AG04450 (cell line): ENCODE measurements at regions not wholly inside any gene's neighbourhood (a gene's known extent, or its start where the extent isn't known, plus 50 kb on each side); places are given as distances from the start of the nearest gene placed in this dataset.
"Not testable (repeated sequence)": the region's sequence is repeated elsewhere in the genome, so short reads cannot be mapped to it uniquely, and the experiment has no call there.

Experiments used
- CTCF ChIA-PET: fragments of 300-600, 350-600 bp; formaldehyde crosslinking; extraction: SDS; loops from one replicate; lab custom pipeline; 2022; ENCODE audit warnings: antibody characterized with exemption, inconsistent platforms; lab: Charles Lee
- POLR2A ChIA-PET: fragments of 350-600 bp; formaldehyde crosslinking; extraction: SDS; loops from one replicate; lab custom pipeline; 2021; ENCODE audit warnings: antibody characterized with exemption, inconsistent platforms; lab: Yijun Ruan, JAX
- DNase-seq: peaks from one replicate; pipeline ENCODE4 v3.0.0-alpha.2; 2011; ENCODE audit warnings: low read depth, low spot score
- H3K27ac ChIP-seq: one replicate; pipeline ENCODE4 v1.5.1; 2012; ENCODE audit warnings: low read depth, low read length, control low read depth
- H3K27me3 ChIP-seq: one replicate; pipeline ENCODE4 v1.6.0; 2012; ENCODE audit warnings: low read length; ENCODE audit not compliant: control insufficient read depth, insufficient read depth
- H3K4me3 ChIP-seq: 2 replicates; pipeline ENCODE4 v1.5.1; 2011; ENCODE audit warnings: mild to moderate bottlenecking, low read depth, low read length, control low read depth
- H3K9me3 ChIP-seq: 2 replicates; pipeline ENCODE4 v1.5.1; 2012; ENCODE audit warnings: low read length; ENCODE audit not compliant: control insufficient read depth, insufficient read depth
- TF ChIP-seq, protein P1 (sequence below): IDR thresholded peaks from 2 replicates; pipeline ENCODE4 v1.5.1; 2011; ENCODE audit warnings: low read depth, low read length, control low read depth, inconsistent platforms

DNA sequence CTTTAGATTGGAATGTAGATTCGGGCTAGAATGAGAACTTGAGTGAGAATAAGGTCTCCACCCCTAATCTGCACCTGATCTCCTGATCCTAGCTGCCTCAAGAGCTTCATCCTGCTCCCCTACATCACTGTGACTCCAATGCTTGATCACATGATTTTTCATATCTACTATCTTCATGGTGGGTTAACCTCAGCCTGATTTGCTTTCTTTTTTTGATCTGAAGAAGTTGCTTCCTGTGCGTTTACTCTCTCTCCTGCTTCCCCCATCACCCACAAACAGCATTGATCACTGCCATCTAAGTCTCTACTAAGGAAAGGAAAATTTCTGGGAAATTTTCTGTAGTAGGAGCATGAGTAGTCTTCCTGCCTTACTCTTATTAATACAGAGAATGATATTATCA lies 1542.1 kb upstream of the SLC10A2 start:
- TF ChIP-seq, protein P1, sequence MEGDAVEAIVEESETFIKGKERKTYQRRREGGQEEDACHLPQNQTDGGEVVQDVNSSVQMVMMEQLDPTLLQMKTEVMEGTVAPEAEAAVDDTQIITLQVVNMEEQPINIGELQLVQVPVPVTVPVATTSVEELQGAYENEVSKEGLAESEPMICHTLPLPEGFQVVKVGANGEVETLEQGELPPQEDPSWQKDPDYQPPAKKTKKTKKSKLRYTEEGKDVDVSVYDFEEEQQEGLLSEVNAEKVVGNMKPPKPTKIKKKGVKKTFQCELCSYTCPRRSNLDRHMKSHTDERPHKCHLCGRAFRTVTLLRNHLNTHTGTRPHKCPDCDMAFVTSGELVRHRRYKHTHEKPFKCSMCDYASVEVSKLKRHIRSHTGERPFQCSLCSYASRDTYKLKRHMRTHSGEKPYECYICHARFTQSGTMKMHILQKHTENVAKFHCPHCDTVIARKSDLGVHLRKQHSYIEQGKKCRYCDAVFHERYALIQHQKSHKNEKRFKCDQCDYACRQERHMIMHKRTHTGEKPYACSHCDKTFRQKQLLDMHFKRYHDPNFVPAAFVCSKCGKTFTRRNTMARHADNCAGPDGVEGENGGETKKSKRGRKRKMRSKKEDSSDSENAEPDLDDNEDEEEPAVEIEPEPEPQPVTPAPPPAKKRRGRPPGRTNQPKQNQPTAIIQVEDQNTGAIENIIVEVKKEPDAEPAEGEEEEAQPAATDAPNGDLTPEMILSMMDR: no peak
- CTCF ChIA-PET: no interaction called here
- POLR2A ChIA-PET: no interaction called here

DNA sequence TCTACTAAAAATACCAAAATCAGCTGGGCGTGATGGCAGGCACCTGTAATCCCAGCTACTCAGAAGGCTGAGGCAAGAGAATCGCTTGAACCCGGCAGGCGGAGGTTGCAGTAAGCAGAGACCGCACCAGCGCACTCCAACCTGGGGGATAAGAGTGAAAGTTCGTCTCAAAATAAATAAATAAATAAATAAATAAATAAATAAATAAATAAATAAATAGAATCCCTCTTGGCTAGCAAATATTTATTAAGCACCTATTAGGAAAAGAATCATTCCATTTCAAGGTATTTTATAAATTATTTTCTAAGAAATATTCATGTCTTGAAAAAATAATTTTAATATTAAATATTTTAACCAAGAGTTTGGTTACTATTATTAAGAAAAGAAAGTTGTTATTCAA lies 1539.2 kb upstream of the SLC10A2 start:
- H3K27me3 ChIP-seq, H3K27ac ChIP-seq, H3K4me3 ChIP-seq, DNase-seq, POLR2A ChIA-PET, H3K9me3 ChIP-seq, CTCF ChIA-PET: not testable (repeated sequence)

More for the DNA sequence above, 1542.1 kb upstream of the SLC10A2 start:
- no peak for DNase-seq
- Histone ChIP-seq H3K4me3 (no peak overlapping the region), H3K27me3 (no peaks in the 10 kb centered on the region), H3K9me3 (no peaks in the 10 kb centered on the region), H3K27ac (no peak overlapping the region)

DNA sequence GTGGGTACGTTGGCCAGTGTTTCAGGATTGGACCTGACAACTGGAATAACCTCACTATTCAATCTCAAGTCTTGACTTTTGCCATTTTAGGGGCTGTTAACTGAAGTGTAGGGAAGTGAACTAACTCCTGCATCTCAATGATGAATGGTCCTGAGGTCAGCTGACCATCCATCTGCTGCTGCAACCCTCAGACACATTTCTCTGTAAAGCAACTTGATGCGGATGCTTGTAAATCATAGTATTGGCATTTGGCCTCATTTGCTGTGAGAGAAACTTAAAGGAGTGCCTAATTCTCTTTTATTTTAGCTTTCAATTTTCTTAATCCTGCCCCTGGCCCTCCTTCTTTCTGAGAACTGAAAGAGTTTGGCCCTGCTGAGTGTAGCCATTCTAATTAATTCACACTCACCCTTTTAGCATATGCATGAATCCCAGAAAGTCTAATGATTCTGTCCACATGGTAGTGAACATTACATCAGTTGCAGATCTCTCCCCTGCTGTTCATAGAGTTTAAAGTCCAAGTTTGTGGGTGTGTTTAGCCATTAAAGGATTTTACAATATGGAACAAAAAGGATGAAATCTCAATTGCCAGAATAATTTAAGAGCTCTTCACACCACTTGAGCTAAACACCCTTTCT lies 1531.4 kb upstream of the SLC10A2 start:
- TF ChIP-seq, protein P1: no peak
- CTCF ChIA-PET: no interaction called here
- Histone ChIP-seq H3K9me3 (no peaks in the 10 kb centered on the region), H3K27me3 (no peaks in the 10 kb centered on the region), H3K4me3 (no peak overlapping the region), H3K27ac (no peak overlapping the region)
- POLR2A ChIA-PET: no interaction called here
- no peak for DNase-seq

DNA sequence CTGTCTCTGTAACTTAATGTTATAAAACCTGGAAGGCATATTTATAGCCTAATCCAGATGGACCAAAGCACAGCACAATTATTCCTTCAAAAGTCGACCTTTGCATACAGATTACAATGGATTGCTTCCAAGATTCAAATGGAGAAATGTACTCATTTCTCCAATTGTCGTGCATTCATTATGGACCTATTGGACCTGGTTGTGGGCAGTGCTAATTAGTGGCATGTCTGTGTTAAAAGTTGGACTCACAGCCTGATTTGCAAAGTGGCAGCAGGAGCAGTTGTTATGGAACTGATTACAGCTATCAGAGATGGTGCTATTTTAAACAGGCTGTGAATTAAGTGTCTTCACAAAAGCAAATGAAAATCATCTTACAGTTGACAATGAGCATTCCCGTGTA lies 1529.3 kb upstream of the SLC10A2 start:
- TF ChIP-seq, protein P1: no peak
- Histone ChIP-seq H3K27me3 (no peaks in the 10 kb centered on the region), H3K4me3 (no peak overlapping the region), H3K9me3 (no peaks in the 10 kb centered on the region), H3K27ac (no peak overlapping the region)
- POLR2A ChIA-PET: no interaction called here
- CTCF ChIA-PET: interaction anchor here (1.0 kb wide), 1 partner anchor 23 kb away, joined by 4 read pairs; no protein-coding TSS in a partner anchor
- no peak for DNase-seq

DNA sequence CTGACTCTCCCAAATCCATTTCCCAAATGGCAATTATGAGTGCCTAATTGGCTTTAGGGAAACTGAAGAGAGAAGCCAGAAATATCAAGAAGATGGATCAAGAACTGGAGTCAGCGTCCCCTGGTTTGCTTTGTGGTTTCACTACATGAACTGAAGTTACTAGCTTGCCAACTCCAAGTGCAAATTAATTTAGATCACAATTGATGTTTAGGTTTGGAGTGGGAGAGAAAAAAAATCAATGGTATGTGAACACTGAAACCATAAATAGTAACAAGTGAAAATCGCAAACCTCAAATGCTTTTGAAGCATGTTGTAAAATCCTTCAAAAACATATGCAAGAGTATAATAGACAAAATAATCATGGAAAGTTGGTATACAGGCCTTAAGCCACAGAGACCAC lies 1528.6 kb upstream of the SLC10A2 start:
- no peaks in the 10 kb centered on the region for H3K27me3 ChIP-seq
- TF ChIP-seq, protein P1: no peak
- POLR2A ChIA-PET: no interaction called here
- no peak overlapping the region for H3K27ac ChIP-seq
- CTCF ChIA-PET: interaction anchor here (1.0 kb wide), 1 partner anchor 23 kb away, joined by 4 read pairs; no protein-coding TSS in a partner anchor
- no peak overlapping the region for H3K4me3 ChIP-seq
- DNase-seq: no peak
- H3K9me3 ChIP-seq: no peaks in the 10 kb centered on the region
